ENCODE measurements at regions not wholly inside any gene's neighbourhood (a gene's known extent, or its start where the extent isn't known, plus 50 kb on each side); places are given as distances from the start of the nearest gene placed in this dataset.
"Not testable (repeated sequence)": the region's sequence is repeated elsewhere in the genome, so short reads cannot be mapped to it uniquely, and the experiment has no call there.

DNA sequence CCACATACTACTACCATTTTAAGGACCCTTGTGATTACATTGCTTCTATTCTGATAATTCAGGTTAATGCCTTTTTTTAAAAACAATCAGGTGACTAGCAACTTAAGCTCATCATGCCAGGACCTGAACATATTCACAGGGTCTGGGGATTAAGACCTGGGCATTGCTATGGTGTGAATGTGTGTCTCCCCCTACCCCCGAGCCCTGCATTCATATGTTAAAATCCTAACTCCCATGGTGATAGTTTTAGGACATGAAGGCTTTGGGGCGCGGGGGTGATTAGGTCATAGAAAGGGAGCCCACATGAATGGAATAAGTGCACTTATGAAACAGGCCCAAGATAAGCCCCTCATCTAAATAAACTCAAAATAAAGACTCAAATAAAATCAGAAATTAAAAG, 734.4 kb upstream of the PABPC4L start:
- no peaks in the 10 kb centered on the region for H3K27me3 ChIP-seq (ENCODE audit: control insufficient read depth in 3 of 3, insufficient read depth in 3 of 3, low read length in 3 of 3)
- no peak overlapping the region for H3K27ac ChIP-seq (ENCODE audit: low read depth in 1 of 3, low read length in 2 of 3)
- DNase-seq (no peak), FAIRE-seq (no peak)
- no peak overlapping the region for H3K4me3 ChIP-seq (ENCODE audit: low read depth in 1 of 3, low read length in 3 of 3)
- no peaks in the 10 kb centered on the region for H3K4me1 ChIP-seq (ENCODE audit: control insufficient read depth in 3 of 3, insufficient read depth in 2 of 3, low read depth in 1 of 3, low read length in 2 of 3)
- 78 to 90% (median 87%) methylated on average over 3 of the region's 3 CpGs for WGBS, 3 donors
- no peaks in the 10 kb centered on the region for H3K9me3 ChIP-seq (ENCODE audit: control insufficient read depth in 2 of 2, insufficient read depth in 1 of 2, low read depth in 1 of 2, low read length in 1 of 2)
- no peaks in the 10 kb centered on the region for H3K36me3 ChIP-seq (ENCODE audit: control insufficient read depth in 3 of 3, insufficient read depth in 2 of 3, low read depth in 1 of 3, low read length in 3 of 3)

DNA sequence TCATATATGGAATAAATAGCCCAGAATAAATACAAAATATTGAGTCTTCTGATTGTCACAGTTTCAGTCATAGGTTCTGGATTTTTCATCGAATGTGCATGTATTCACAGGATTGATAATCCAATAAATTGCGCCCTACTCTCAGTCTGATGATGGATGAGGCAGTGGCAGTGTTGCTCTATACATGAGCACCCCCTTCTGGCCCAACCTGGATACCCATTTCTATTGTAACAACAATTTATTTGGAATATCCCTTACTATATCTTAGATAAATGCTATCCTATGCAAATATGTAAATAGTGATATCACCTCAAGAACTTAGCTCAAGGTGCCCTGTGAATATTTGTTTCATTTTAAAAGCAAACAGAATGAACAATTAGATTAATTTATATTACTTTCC, 733.7 kb upstream of the PABPC4L start:
- DNase-seq: peak in 1 of 2 donors; percentile 3
- FAIRE-seq: no peak
- WGBS, 3 donors: 65 to 71% (median 66%) methylated on average over 2 of the region's 2 CpGs
- Histone ChIP-seq H3K4me3 (ENCODE audit: low read depth in 1 of 3, low read length in 3 of 3) (no peak overlapping the region), H3K27me3 (ENCODE audit: control insufficient read depth in 3 of 3, insufficient read depth in 3 of 3, low read length in 3 of 3) (no peaks in the 10 kb centered on the region), H3K36me3 (ENCODE audit: control insufficient read depth in 3 of 3, insufficient read depth in 2 of 3, low read depth in 1 of 3, low read length in 3 of 3) (no peaks in the 10 kb centered on the region), H3K9me3 (ENCODE audit: control insufficient read depth in 2 of 2, insufficient read depth in 1 of 2, low read depth in 1 of 2, low read length in 1 of 2) (no peaks in the 10 kb centered on the region), H3K27ac (ENCODE audit: low read depth in 1 of 3, low read length in 2 of 3) (no peak overlapping the region), H3K4me1 (ENCODE audit: control insufficient read depth in 3 of 3, insufficient read depth in 2 of 3, low read depth in 1 of 3, low read length in 2 of 3) (no peaks in the 10 kb centered on the region)

DNA sequence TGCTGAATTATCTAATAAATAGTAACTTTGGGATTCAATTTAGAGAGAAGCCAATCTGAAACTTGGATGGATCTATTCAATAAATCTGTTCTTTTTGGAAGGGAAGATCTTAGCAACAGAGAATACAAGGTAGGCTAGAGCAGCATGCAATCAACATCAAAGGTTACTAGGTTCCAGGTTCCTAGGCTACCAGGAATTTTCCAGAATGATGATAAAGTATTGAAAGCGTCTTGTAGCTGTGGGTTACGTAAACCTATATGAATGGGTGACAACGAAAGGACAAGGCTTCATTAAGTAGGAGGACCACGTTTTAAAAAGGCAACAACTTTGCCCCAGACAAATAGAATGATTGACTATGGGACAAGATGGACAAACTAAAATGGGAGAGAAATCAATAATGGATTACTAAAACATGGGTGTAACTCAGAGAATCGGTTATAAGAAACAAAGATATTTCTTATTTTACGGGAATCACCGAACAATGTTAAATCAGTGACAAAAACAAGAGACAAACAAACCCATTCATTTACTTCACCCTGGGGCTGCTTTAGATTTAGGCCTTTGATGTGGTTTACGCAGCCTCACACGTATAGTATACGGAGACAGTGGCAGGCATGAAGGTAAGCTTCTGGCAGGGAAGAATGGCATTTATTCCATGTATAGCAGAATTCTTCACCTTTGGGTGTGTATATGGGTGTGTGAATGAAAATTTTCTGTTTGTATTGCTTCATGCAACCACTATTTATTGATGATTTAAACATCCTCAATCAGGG, 732.6 kb upstream of the PABPC4L start:
- WGBS, 3 donors: 69 to 77% (median 69%) methylated on average over 10 of the region's 10 CpGs
- Histone ChIP-seq H3K4me3 (ENCODE audit: low read depth in 1 of 3, low read length in 3 of 3) (no peak overlapping the region), H3K27ac (ENCODE audit: low read depth in 1 of 3, low read length in 2 of 3) (no peak overlapping the region), H3K9me3 (ENCODE audit: control insufficient read depth in 2 of 2, insufficient read depth in 1 of 2, low read depth in 1 of 2, low read length in 1 of 2) (no peaks in the 10 kb centered on the region), H3K4me1 (ENCODE audit: control insufficient read depth in 3 of 3, insufficient read depth in 2 of 3, low read depth in 1 of 3, low read length in 2 of 3) (no peaks in the 10 kb centered on the region), H3K27me3 (ENCODE audit: control insufficient read depth in 3 of 3, insufficient read depth in 3 of 3, low read length in 3 of 3) (no peaks in the 10 kb centered on the region), H3K36me3 (ENCODE audit: control insufficient read depth in 3 of 3, insufficient read depth in 2 of 3, low read depth in 1 of 3, low read length in 3 of 3) (no peaks in the 10 kb centered on the region)
- DNase-seq (no peak), FAIRE-seq (no peak)

DNA sequence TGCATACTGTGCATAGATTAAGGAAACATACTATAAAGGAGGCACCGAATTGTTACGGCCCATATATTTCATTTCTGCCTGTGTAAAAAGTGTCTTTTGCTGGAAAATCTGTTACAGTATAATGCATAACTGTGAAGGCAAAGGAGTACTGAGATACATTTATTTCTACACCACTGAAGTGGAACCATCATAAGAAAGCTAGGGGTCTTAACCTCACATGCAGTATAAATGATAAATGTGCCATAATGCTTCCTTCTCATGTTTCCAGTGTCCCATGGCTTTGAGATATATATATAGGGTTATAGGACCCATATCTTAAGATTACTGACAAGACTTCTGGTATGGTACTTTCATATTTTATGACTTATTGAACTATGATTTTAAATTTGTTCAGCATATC, 713.8 kb upstream of the PABPC4L start:
- no peak overlapping the region for H3K27ac ChIP-seq (ENCODE audit: low read depth in 1 of 3, low read length in 2 of 3)
- H3K27me3 ChIP-seq (ENCODE audit: control insufficient read depth in 3 of 3, insufficient read depth in 3 of 3, low read length in 3 of 3): no peaks in the 10 kb centered on the region
- no peak overlapping the region for H3K4me3 ChIP-seq (ENCODE audit: low read depth in 1 of 3, low read length in 3 of 3)
- H3K9me3 ChIP-seq (ENCODE audit: control insufficient read depth in 2 of 2, insufficient read depth in 1 of 2, low read depth in 1 of 2, low read length in 1 of 2): no peaks in the 10 kb centered on the region
- no peak for DNase-seq
- H3K36me3 ChIP-seq (ENCODE audit: control insufficient read depth in 3 of 3, insufficient read depth in 2 of 3, low read depth in 1 of 3, low read length in 3 of 3): no peaks in the 10 kb centered on the region
- no peak for FAIRE-seq
- no peaks in the 10 kb centered on the region for H3K4me1 ChIP-seq (ENCODE audit: control insufficient read depth in 3 of 3, insufficient read depth in 2 of 3, low read depth in 1 of 3, low read length in 2 of 3)
- WGBS, 3 donors: 88 to 96% (median 90%) methylated on average over 2 of the region's 2 CpGs

DNA sequence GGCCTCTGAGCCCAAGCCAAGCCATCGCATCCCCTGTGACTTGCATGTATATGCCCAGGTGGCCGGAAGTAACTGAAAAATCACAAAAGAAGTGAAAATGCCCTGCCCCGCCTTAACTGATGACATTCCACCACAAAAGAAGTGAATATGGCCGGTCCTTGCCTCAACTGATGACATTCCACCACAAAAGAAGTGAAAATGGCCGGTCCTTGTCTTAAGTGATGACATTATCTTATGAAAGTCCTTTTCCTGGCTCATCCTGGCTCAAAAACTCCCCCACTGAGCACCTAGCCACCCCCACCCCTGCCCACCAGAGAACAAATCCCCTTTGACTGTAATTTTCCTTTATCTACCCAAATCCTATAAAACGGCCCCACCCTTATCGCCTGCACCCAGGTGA, 712.7 kb upstream of the PABPC4L start:
- not testable (repeated sequence) for DNase-seq; FAIRE-seq; H3K27ac ChIP-seq (ENCODE audit: low read depth in 1 of 3, low read length in 2 of 3); H3K4me3 ChIP-seq (ENCODE audit: low read depth in 1 of 3, low read length in 3 of 3); H3K36me3 ChIP-seq (ENCODE audit: control insufficient read depth in 3 of 3, insufficient read depth in 2 of 3, low read depth in 1 of 3, low read length in 3 of 3); H3K9me3 ChIP-seq (ENCODE audit: control insufficient read depth in 2 of 2, insufficient read depth in 1 of 2, low read depth in 1 of 2, low read length in 1 of 2); H3K4me1 ChIP-seq (ENCODE audit: control insufficient read depth in 3 of 3, insufficient read depth in 2 of 3, low read depth in 1 of 3, low read length in 2 of 3); H3K27me3 ChIP-seq (ENCODE audit: control insufficient read depth in 3 of 3, insufficient read depth in 3 of 3, low read length in 3 of 3)
- 66 to 80% (median 76%) methylated on average over 7 of the region's 7 CpGs for WGBS, 3 donors

DNA sequence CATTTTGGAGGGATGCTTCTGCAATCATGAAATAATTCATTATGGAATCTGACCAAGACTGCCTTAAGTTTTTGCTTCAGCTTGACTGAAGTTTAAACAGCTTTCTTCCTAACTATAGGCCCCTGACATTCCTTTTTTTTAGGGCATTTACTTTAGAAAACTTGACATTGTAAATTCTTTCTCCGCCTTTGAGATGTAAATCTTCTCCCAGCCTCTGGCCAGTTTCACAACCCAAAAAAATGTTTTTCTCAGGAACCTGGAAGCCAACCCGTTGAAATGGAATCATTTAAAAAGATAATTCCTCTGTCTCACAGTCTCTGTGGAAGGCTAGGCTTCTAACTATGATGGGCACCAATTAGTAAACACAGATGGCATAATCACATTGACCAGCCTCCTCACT, 710.4 kb upstream of the PABPC4L start:
- H3K4me3 ChIP-seq (ENCODE audit: low read depth in 1 of 3, low read length in 3 of 3): no peak overlapping the region
- H3K27me3 ChIP-seq (ENCODE audit: control insufficient read depth in 3 of 3, insufficient read depth in 3 of 3, low read length in 3 of 3): no peaks in the 10 kb centered on the region
- DNase-seq (no peak), FAIRE-seq (no peak)
- WGBS, 3 donors: 49 to 52% (median 52%) methylated on average over 2 of the region's 2 CpGs
- no peak overlapping the region for H3K27ac ChIP-seq (ENCODE audit: low read depth in 1 of 3, low read length in 2 of 3)
- no peaks in the 10 kb centered on the region for H3K4me1 ChIP-seq (ENCODE audit: control insufficient read depth in 3 of 3, insufficient read depth in 2 of 3, low read depth in 1 of 3, low read length in 2 of 3)
- H3K36me3 ChIP-seq (ENCODE audit: control insufficient read depth in 3 of 3, insufficient read depth in 2 of 3, low read depth in 1 of 3, low read length in 3 of 3): no peaks in the 10 kb centered on the region
- H3K9me3 ChIP-seq (ENCODE audit: control insufficient read depth in 2 of 2, insufficient read depth in 1 of 2, low read depth in 1 of 2, low read length in 1 of 2): no peaks in the 10 kb centered on the region

DNA sequence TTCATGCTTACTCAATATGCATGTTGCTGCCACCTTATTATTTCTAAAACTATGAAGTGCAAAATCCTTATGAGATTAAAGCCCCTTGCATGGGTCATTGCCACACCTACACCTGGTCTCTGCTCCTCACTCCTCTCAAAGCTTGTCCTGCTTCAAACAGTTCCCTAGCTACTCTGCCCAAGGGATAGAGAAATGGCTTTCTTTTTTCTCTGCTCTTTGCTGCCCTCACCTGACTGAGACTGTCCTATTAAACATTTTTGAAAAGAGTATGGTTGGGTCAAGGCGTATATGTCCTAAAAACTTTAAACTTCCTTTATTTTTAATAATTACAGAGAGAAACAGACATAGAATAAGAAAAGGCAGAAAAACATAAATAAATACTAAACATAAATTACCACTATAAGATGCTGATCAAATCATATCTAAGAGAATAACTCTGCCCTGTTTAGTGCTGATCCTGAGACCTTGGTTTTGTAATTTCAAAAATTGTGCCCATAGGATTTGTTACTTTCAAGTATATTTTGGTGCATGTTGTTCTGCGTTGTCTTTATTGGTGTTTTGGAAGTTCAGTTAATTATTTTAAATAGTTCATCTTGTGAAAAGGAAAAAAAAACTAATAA, 704.9 kb upstream of the PABPC4L start:
- Histone ChIP-seq H3K36me3 (ENCODE audit: control insufficient read depth in 3 of 3, insufficient read depth in 2 of 3, low read depth in 1 of 3, low read length in 3 of 3) (no peaks in the 10 kb centered on the region), H3K27ac (ENCODE audit: low read depth in 1 of 3, low read length in 2 of 3) (no peak overlapping the region), H3K9me3 (ENCODE audit: control insufficient read depth in 2 of 2, insufficient read depth in 1 of 2, low read depth in 1 of 2, low read length in 1 of 2) (no peaks in the 10 kb centered on the region), H3K4me3 (ENCODE audit: low read depth in 1 of 3, low read length in 3 of 3) (no peak overlapping the region), H3K4me1 (ENCODE audit: control insufficient read depth in 3 of 3, insufficient read depth in 2 of 3, low read depth in 1 of 3, low read length in 2 of 3) (no peaks in the 10 kb centered on the region), H3K27me3 (ENCODE audit: control insufficient read depth in 3 of 3, insufficient read depth in 3 of 3, low read length in 3 of 3) (no peaks in the 10 kb centered on the region)
- WGBS, 3 donors: 57 to 62% (median 59%) methylated on average over 2 of the region's 2 CpGs
- no peak for FAIRE-seq
- peak in 1 of 2 donors; percentile 3 for DNase-seq

DNA sequence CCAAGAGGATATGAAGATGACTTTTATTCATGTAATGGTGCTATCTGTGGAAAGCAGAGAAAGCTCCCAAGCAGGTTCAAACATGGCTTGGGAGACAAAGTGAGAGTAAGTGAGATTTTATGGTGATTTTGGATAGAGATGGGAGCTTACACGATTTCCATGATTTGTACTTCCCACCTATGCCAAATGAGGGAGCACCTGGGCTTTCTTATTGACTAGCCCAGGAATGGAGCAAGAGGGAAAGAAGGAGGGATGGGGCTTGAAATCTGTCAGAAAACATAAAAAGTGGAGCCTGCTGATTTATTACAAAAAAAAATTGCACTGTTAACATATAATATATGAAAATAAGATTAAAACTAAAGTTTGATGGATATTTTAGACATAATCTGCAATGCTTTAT, 703.5 kb upstream of the PABPC4L start:
- Histone ChIP-seq H3K27me3 (ENCODE audit: control insufficient read depth in 3 of 3, insufficient read depth in 3 of 3, low read length in 3 of 3) (no peaks in the 10 kb centered on the region), H3K4me1 (ENCODE audit: control insufficient read depth in 3 of 3, insufficient read depth in 2 of 3, low read depth in 1 of 3, low read length in 2 of 3) (no peaks in the 10 kb centered on the region), H3K9me3 (ENCODE audit: control insufficient read depth in 2 of 2, insufficient read depth in 1 of 2, low read depth in 1 of 2, low read length in 1 of 2) (no peaks in the 10 kb centered on the region), H3K4me3 (ENCODE audit: low read depth in 1 of 3, low read length in 3 of 3) (no peak overlapping the region), H3K36me3 (ENCODE audit: control insufficient read depth in 3 of 3, insufficient read depth in 2 of 3, low read depth in 1 of 3, low read length in 3 of 3) (no peaks in the 10 kb centered on the region), H3K27ac (ENCODE audit: low read depth in 1 of 3, low read length in 2 of 3) (no peak overlapping the region)
- 46 to 78% (median 78%) methylated on average over 1 of the region's 1 CpG for WGBS, 3 donors
- no peak for DNase-seq
- FAIRE-seq: no peak

DNA sequence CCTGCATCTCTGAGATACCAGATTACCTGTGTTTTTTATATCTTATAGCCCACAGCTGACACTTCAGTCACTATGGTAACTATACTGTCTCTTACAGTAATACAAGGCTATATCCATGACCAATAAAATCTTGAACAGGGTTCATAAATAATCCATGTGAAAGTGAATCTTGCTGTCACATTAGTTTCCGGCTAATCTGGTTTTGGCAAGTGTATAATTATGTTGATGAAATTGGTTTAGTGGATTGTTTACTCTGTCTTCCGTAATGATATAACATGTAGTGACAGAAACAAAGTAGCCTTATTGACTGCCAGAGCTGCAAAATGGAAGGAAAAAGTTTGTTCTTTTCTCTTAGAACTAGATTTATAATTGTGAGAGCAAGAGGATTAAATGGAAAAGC, 686.6 kb upstream of the PABPC4L start:
- H3K27ac ChIP-seq (ENCODE audit: low read depth in 1 of 3, low read length in 2 of 3): no peak overlapping the region
- H3K4me3 ChIP-seq (ENCODE audit: low read depth in 1 of 3, low read length in 3 of 3): no peak overlapping the region
- no peaks in the 10 kb centered on the region for H3K36me3 ChIP-seq (ENCODE audit: control insufficient read depth in 3 of 3, insufficient read depth in 2 of 3, low read depth in 1 of 3, low read length in 3 of 3)
- H3K9me3 ChIP-seq (ENCODE audit: control insufficient read depth in 2 of 2, insufficient read depth in 1 of 2, low read depth in 1 of 2, low read length in 1 of 2): no peaks in the 10 kb centered on the region
- 33 to 49% (median 46%) methylated on average over 2 of the region's 2 CpGs for WGBS, 3 donors
- no peaks in the 10 kb centered on the region for H3K4me1 ChIP-seq (ENCODE audit: control insufficient read depth in 3 of 3, insufficient read depth in 2 of 3, low read depth in 1 of 3, low read length in 2 of 3)
- no peak for DNase-seq
- no peaks in the 10 kb centered on the region for H3K27me3 ChIP-seq (ENCODE audit: control insufficient read depth in 3 of 3, insufficient read depth in 3 of 3, low read length in 3 of 3)
- no peak for FAIRE-seq
